GM19372 (cell line): ENCODE measurements at regions not wholly inside any gene's neighbourhood (a gene's known extent, or its start where the extent isn't known, plus 50 kb on each side); places are given as distances from the start of the nearest gene placed in this dataset.

Source experiments
- ATAC-seq: cut with Tn5 transposase; IDR thresholded peaks from one replicate; pipeline ENCODE4 v1.9.1; 2021; ENCODE audit warnings: mild to moderate bottlenecking, low read depth, moderate library complexity; ENCODE audit not compliant: unreplicated experiment

DNA sequence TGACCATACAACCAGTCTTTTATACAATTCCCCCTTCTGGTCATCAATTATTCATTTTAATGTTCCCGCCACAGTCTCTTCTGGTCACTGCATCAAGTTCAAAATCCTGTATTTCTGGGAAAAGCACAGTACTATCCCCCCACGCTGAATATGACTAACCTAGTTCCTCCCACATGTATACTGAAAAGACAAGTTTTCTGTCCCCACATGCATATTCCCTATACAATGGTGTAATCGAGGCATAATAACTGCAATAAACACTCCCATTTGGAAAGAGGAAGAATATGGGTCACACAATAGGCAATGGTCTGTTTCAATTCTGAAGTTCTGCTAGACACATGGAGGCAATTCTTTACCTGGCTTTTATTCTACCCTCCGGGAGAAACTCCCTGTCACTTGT is 344.9 kb downstream of the EFNA5 start:
- ATAC-seq = no peak

DNA sequence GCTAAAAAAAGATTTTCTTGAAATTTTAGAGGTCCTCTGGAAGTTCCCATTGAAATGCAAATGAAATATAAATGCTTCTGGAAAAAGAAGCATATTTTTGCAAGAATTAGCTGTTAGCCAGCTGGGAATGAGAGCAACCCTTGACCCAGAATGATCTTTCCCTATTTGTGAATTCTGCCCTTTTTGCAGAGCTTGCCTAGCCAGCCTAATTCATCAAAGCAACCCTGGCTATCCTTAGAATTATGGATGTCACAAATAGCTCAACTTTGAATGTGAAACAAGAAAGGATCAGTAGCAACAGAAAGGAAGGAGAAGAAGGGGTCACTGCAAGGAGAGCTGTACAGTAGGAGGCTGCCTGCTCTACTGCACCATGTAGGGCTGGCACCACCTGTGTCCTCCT is 345.9 kb downstream of the EFNA5 start:
- no peak for ATAC-seq

GRCh38 chr5:107324071-107324470 is 346.7 kb downstream of the EFNA5 start:
- ATAC-seq = no peak

DNA sequence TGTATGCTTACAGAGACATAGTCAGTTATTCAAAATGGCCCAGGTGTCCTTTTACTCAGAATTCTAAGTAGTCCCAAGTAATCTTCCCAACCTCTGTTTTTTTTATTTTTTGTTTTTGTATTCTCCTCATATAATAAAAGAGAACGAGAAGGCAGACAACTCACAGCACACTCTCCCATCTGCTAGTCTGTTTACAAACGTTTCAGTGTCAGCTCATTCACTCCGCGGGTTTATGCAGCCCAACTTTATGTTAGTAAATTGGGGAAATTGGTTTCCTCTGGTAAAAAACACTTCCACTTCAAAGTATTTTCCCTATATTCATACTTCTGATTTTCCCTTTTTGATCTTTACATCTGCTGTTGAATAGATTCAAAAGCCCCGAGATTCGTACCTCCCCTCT is 347.2 kb downstream of the EFNA5 start:
- no peak for ATAC-seq

- ATAC-seq = no peak
Observed at GRCh38 chr5:107322936-107323335, 347.8 kb downstream of the EFNA5 start.

DNA sequence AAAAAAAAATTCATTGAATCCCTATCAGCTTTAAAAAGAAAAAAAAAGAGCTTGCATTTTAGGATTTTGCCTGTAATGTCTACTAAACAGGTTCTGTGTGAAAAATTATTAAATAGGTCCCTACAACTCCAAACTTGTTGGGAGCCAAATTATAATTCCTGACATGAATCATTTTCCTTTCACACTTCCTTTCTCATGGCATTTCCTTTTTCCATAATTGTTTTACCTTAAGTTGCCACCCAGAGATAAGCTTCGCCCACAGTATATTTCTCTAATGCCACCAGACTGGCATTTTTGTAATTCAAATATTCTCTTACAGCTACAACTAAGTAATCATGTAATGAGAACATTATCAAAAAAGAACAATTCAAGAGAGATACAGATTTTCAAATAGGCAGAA is 348.8 kb downstream of the EFNA5 start:
- ATAC-seq = no peak

DNA sequence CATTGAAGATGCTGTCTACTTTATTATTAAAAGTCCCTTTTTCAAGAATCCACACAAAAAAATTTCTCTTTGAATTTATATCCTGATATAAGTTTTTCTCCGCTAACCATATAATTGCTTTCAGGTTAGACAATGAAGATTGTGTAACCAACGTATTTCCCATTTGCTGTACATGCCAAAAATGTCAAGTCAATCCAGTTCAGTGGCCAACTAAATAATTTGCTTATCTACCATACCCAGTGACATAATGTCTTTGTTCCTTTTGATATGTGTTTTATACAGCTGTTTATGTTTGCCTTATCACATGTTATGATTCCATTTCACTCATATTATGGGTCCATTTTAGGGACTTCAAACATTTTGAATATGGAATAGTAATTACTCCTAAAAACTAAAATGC is 349.9 kb downstream of the EFNA5 start:
- ATAC-seq = no peak

- no peak for ATAC-seq
Observed at GRCh38 chr5:107320376-107320775, 350.4 kb downstream of the EFNA5 start.

GRCh38 chr5:107319901-107320300 is 350.8 kb downstream of the EFNA5 start:
- ATAC-seq = no peak

- ATAC-seq = no peak
Observed at GRCh38 chr5:107314330-107314729, 356.4 kb downstream of the EFNA5 start.

DNA sequence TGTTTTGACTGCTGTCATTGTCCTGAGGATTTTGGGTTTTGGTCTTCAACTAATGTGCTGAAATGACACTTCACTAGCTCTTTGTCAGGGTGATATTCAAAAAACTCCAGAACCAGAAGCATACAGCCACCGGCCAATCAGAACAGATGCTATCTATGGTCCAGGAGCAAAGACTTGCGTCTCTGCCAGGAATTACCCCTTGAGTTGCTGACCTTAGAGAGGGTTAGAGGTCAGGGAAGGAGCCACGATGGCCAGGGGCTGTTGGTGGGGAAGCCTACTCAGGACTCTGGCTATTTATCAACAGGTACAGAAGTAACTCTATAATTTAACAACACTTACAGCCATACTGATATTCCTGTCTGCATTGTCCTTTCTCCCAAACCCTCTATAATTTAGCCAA is 356.8 kb downstream of the EFNA5 start:
- no peak for ATAC-seq

GRCh38 chr5:107313098-107313497 is 357.6 kb downstream of the EFNA5 start:
- no peak for ATAC-seq

- no peak for ATAC-seq
Observed at GRCh38 chr5:107310181-107310580, 360.6 kb downstream of the EFNA5 start.

DNA sequence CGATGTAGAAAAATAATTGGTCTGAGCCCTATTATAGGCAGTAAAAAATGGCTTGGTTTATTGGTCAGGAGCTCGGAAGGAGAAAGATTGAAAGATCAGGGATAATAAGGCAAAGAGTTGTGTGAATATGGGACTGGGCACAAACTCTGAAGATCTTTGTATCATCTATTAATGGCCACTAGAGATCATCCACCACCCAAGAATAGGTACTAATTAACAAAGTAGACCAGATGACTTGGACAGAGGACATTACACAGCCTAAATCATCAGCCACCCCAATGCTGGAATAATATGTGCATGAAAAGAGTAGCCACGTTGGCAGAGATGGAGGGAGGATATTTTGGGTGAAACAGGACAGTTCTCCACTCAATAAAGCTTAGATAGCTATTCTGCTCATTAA is 364.1 kb downstream of the EFNA5 start:
- no peak for ATAC-seq

- no peak for ATAC-seq
Observed at GRCh38 chr5:107306002-107306401, 364.7 kb downstream of the EFNA5 start.

DNA sequence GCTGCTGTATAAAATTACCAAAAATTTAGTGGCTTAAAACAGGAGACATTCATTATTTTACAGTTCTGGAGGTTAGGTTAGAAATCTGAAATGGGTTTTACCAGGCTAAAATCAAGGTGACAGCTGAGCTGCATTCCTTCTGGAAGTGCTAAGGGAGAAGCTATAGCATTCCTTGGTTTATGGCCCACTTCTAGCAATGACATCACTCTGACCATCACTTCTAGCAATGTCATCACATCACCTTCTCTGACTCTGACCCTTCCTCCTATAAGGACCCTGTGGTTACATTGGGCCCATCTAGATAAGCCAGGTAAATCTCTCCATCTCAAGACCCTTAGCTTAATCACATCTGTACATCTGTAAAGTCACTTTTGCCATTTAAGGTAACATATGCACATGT is 366.1 kb downstream of the EFNA5 start:
- ATAC-seq = no peak

GRCh38 chr5:107303171-107303968 is 367.4 kb downstream of the EFNA5 start:
- no peak for ATAC-seq

- ATAC-seq = no peak
Observed at GRCh38 chr5:107302441-107302840, 368.3 kb downstream of the EFNA5 start.

- no peak for ATAC-seq
Observed at GRCh38 chr5:107301999-107302398, 368.7 kb downstream of the EFNA5 start.

DNA sequence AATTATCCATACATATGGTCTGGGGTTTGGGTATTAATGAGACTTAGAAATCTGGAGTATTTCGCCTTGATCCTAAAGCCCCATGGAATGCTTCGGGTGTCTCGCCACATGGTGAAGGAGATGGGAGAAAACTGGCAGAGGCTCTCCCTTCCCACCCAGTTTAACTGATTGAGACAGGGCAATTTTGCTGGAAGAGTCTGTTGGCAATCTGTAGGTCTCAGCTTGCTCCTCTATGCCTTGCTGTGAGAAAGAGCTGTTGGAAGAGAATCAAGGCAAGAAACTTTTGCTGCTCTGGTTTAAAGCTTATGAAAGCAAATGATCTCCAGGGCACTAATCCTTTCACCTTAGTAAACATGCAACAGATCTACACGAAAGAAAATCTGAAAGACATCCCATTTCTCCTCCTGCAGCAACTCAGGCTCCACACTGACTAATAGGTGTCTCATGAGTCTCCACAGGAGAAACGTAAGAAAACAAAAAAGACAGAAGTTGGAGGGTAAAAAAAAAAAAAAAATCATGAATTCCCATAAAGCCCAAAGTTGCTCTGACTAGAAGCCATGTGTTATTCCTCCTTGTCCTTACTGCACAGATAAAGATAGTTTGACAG is 369.9 kb downstream of the EFNA5 start:
- ATAC-seq = no peak

- ATAC-seq = no peak
Observed at GRCh38 chr5:107296572-107296971, 374.2 kb downstream of the EFNA5 start.

DNA sequence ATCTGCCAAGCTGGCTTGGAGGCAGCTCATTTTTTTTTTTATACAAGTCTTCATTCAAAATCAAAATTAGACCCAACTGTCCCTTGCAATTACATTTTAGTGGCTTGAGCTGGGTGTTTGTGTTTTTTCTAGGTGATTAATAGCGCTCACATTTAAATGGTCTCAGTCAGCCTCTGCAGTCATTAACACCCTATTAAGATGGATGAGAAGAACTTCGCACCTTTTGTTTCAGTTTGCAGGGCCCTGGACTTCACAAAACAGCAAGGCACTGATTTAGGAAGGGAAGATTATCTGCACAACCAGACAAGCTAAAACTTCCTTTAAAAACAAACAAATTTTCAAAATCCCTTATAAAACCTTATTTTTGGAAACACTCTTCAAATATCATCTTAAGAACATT is 374.8 kb downstream of the EFNA5 start:
- ATAC-seq = no peak
